AG20443 (cell line): ENCODE measurements at regions not wholly inside any gene's neighbourhood (a gene's known extent, or its start where the extent isn't known, plus 50 kb on each side); places are given as distances from the start of the nearest gene placed in this dataset.
A peak's percentile ranks its signal among the peaks of the same experiment; 100 is the strongest.

Source experiments
- DNase-seq: peaks from one replicate; pipeline ENCODE4 v3.0.0; 2012; ENCODE audit warnings: low spot score, mixed read lengths

- DNase-seq: no peak
These were observed 109.5 kb downstream of the FOXD1 start for GRCh38 chr5:73339051-73339575.

DNA sequence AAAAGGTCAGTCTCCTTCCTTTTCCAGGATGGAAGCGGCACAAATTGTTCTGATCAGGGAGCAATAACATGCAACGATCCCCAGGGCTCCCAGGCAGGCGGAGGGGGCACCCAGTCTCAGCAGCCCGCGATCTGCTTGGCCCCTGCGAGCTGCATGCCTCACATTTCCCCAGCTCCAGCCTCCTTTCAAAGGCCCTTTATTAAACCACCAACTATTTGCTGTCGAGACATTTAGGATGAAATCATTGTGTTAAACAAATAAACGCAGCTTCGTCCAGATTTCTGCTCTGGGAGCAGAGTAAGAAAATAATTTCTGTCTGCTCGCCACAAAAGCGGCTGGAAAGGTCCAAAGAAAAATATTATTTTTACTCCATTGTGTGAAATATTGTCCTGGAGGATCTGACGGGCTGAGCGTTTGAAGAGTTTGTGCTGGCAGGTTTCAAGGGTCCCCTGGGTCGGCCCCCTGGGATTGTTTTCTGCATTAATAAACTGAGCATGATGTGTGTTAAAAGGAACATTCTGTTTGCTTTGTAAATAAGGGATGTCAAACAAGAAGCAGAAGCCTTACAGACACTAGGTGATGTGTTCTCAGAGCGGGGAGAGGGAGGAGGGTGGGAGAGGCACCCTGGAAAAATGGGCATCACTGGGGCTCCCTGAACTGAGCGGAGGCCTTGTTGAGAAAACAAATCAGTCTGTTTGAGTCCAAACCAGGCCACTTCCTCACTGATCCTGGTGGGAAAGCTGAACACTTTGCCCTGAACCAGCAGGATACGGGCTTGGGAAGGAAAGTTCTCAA, 110.1 kb downstream of the FOXD1 start:
- DNase-seq: peak; percentile 74

GRCh38 chr5:73337586-73338255, 110.9 kb downstream of the FOXD1 start:
- DNase-seq: no peak

GRCh38 chr5:73336366-73336765, 112.2 kb downstream of the FOXD1 start:
- DNase-seq: no peak

DNA sequence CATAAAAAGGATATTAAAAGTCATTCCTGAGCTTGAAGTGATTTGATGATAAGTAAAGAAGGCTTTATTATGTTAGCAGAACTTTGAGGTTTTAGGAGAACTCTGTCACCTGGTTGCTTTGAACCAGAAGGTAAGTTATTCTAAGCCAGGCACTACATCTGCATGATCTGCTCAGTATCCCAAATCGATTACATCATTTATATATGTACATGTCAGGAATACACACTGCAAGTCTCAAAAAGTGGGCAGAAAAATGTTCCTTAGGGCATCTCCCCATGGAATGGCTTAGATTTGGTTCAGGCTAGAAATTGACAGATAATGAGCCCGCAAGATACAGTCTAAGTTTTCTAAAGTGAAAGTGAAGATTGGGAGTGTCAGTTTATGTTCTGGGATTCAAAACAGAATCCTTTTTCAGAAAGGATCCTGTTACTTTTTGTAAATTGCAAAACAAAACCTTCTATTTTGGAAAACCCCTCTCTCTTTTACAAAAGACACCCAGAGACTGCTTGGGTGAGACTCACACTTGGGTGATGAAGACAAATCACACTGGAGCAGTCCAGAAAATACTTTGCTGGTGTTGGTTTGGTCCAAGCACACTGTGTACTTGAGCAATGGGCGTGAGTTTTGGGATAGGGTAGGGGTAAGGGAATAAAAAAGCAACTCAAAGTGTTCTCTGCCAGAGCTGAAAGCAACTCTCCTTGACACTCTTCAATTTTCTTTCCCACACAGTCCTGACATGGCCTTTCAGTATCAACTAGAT, 114.5 kb downstream of the FOXD1 start:
- no peak for DNase-seq

- no peak for DNase-seq
These were observed 118.0 kb downstream of the FOXD1 start for GRCh38 chr5:73330613-73331012.

GRCh38 chr5:73328640-73329039, 119.9 kb downstream of the FOXD1 start:
- no peak for DNase-seq

DNA sequence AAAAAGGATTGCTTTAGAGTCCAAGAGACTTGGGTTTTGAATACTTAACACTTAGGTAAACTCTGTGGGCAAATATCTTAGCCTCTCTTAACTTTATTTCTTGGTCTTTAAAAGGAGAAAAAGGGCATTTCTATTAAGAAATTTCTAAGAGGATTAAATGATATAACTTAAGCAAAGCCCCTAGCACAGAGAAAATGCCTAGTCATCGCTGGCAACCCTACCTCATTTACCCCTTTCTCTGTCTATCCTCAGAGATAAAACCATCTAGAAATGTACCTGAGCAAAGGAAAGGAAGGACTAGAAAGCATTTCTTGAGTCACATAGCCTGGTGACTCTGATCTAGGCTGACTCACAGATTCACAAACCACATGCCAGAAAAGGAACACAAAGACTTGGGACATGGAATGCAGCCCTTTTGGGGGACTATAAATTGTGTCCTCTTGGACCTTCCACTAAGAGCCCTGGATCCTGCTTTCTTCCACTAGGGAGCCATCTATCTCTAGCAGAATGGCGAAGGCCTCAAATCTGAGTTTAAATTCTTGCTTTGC, 120.6 kb downstream of the FOXD1 start:
- DNase-seq: peak; percentile 39

DNA sequence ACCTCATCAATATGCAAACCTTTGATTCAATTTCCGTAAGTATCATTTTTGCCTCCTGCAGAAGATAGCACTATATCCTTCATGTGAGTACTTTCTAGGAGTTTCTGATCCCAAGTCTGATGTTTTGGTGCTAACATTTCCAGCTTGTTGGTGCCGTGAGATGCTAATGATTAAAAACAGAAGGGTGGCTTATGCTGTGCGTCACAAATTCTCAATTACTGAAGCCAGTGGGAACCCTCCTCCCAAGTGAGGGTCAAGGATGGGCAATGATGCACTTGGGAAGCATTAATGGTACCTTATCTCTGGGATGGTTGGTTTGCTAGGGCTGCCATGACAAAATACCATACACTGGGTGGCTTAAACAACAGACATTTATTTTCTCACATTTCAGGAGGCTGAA, 123.0 kb downstream of the FOXD1 start:
- DNase-seq: no peak

GRCh38 chr5:73323466-73323865, 125.1 kb downstream of the FOXD1 start:
- no peak for DNase-seq

DNA sequence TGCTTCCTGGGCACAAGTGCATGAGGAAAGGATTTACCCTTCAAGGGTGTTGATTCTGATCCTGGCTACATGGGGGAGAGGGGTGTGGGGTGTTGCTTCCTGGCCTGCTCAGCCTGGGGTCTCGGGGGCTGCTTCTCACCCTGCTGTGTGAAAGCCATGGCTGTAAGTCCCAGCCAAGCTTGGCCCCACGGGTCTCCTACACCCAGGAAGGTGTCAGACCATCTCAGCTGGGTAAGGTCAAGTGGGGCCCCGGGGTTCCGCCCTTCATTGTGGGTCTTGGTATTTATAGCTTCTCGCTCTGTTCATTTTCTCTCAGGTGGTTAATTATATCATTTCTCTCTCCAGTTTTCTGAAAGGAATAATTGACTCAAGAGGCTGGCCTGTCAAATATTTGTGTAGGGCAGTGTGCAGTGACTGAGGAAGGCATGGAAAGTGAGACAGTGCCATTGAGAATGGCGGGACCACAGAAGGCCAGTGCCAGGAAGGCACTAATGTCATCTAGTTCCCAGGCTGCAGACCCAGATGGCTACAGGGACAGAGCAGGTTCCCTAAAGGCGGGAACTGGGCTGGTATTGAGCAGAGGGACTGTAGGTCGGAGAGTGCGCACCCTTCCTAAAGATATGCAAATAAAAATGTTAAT, 126.0 kb downstream of the FOXD1 start:
- no peak for DNase-seq

- DNase-seq: peak; percentile 89
These were observed 126.7 kb downstream of the FOXD1 start for GRCh38 chr5:73321757-73322436.

DNA sequence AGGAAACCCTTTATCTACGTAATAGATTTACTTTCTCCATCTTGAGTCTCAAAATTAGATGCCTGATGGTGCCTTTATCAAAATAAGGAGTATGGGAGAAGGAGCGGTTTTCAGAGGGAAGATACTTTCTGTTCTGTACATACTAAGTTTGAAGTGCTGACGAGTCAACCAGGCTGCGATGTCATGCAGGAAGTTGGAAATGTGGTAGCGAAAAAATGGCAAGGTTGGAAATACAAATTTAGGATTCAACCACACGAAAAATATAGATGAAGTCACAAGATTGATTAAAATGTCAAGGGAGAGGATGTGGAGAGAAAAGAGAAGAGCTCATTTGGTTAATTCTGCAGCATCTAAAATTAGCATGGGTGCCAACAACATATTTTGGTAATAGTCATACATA, 129.5 kb downstream of the FOXD1 start:
- DNase-seq: no peak

- no peak for DNase-seq
These were observed 130.3 kb downstream of the FOXD1 start for GRCh38 chr5:73318308-73318719.

DNA sequence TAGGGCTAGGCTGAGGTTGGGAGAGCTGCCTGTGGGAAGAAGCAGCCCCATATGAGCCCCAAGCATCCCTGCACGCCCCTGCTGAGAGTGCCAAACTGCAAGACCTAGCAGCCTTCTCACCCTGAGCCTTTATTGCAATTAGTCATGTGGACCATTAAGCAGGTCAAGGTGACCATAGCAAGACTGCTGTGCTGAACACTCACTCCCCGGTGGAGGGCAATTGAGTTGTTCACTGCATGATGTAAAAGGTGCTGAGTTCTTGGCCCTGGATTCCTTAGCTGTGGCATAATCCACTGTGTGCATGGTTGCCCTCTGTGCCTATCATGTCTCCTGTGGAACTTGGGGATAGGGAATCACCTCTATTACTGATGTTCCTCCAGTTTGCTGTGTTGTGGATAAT, 131.1 kb downstream of the FOXD1 start:
- DNase-seq: no peak

DNA sequence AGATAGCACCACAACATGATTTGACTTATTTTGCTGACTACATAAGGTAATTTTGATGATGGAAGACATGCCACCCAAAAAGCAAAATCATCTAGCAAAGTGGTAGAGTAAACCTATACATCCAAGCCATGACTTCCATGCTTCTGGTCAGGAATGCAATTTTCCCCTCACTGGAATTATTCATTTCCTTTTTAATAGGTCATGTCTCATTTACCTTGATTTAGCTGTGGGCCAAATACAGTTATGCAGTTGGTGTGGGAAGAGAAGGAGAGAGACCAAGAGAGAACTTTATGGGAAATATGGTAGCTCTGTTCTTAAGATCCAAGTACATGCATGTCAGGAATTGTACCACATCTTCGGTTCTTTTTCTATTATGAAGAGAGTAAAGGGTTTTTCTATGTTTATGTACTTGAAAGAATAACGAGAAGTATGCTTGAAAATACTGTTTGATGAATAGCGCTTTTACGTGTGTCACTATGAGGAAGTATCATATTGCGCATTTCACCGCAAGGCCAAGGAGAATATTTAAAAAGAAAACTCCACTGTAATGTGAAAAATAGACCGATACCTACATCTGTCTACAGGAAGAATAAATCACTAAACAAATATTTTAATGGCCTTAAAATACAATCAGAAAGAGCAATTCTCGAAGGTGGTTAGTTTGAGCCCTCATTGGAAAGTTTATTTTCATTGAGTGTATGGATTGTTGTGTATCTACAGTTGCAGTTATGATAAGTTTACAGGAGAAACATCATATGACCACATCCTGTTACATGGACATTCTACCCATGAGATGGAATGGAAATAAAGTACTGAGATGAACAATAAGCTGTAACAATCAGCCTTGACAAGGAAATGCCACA, 134.0 kb downstream of the FOXD1 start:
- no peak for DNase-seq

DNA sequence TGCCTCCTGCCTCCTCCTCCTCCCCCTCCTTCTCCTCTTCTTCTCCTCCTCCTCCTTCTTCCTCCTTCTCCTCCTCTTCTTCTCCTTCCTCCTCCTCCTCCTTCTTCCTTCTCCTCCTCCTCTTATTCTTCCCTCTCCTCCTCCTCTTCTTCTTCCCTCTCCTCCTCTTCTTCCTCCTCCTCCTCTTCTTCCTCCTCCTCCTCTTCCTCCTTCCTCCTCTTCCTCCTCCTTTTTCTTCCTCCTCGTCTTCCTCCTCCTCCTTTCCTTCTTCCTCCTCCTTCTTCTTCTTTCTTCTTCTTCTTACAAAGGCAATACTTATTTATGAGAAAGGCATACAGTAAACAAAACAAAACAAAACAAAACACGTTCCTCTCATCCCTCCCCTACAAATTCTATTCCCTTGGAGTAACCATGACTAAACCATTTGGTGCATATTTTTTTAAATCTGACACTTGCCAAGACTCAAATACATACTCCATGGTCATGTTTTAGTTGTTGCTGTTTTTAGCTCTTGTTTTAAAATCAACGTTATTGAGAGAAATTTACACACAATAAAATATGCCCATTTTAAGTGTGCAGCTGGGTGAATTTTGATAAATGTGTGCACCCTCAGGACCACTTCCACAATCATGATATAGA, 135.6 kb downstream of the FOXD1 start:
- DNase-seq: no peak

DNA sequence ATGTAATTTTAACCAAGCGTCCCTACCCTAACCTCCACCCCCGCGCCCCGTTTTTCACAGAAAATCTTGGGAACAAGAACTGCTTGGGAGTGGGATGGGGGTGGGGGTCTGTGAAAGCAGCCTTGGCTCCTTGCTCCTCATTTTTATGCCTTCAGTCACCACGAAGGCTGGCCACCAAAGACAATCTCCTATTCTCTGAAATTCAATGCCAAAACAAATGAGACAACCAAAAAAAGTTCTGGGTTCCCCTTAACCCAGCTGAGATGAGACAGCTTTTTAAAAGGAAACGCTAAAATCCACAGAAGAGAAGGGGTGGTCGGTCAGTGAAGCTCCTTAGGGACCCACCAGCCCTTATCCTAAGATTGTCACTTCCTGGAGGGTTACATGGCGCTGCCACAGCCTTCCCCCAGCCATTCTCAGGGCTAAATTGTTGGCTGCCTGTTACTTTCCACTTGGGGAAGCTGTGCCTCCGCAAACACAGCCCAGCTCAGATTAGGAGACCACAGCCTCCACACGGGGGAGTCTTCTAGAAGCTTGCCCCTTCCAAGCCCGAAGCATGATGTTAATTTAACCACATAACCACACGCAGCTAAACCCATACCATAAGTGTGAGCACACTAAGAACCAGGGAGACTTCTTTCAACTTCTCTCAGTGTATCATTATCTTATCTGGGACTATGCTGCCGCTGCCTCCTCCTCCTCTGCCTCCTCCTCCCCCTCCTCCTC, 136.3 kb downstream of the FOXD1 start:
- DNase-seq: peak; percentile 66
